CD4-positive, alpha-beta T cell treated with Interferon alpha-2 for 1 hour (primary cell): ENCODE measurements at regions not wholly inside any gene's neighbourhood (a gene's known extent, or its start where the extent isn't known, plus 50 kb on each side); places are given as distances from the start of the nearest gene placed in this dataset.
"Not testable (repeated sequence)": the region's sequence is repeated elsewhere in the genome, so short reads cannot be mapped to it uniquely, and the experiment has no call there.

Source experiments
- DNase-seq, 2 donors: peaks; one replicate each; pipeline ENCODE4 v3.0.0-alpha.2; 2020 to 2022

DNA sequence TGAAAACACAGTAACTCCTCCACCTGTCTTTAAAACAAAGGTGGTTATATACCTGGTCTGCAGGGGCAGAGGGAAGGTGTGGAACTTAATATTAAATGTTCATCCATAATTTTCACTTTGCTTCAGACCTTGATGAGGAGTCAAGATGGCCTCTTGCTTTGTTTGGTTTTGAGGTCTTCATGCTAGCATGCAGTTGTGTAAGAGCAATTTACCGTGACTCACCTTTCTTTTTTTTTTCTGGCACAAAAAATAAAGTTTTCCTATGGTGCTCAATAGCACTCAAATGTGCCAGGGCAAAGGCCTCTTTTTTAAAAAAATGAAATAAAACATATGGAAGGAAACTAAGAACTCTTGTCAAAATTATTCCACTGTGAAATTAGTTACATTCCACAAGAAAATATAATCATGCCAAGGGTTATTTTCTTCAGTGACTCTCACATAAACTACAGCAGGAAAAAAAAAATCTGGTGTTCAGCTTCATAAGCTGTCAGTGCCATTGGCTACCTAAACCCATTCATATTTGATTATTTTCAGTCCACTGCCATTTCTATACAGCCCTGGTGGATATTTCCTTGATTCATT is 128.2 kb downstream of the SLC7A11 start:
- no peak for DNase-seq

DNA sequence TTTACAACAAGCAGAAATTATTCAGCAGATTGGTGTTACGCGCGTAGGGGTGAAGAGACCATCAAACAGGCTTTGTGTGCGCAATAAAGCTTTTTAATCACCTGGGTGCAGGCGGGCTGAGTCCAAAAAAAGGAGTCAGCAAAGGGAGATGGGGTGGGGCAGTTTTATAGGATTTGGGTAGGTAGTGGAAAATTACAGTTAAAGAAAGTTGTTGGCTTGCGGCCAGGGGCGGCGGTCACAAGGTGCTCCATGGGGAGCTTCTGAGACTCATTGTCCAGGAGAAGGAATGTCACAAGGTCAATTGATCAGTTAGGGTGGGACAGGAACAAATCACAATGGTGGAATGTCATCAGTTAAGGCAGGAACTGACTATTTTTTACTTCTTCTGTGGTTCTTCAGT is 129.3 kb downstream of the SLC7A11 start:
- not testable (repeated sequence) for DNase-seq

DNA sequence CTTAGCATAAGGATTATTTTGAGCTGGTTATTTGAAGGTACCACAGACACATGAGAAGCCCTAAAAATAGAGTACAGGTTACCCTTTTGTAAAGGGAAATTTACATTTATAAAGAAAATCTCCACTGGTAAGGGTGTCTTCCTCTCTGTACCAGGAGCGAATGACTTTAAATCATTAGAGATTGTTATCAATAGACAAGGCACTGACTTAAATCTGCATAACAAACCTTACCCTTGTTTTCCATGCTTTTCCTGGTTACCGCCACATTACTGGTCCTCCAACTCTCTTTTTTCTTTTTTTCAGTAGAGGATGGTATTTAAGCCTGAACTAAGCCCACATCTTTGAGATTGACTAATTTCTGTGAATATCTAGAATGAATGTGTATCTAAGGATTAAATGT is 129.8 kb downstream of the SLC7A11 start:
- DNase-seq: no peak

DNA sequence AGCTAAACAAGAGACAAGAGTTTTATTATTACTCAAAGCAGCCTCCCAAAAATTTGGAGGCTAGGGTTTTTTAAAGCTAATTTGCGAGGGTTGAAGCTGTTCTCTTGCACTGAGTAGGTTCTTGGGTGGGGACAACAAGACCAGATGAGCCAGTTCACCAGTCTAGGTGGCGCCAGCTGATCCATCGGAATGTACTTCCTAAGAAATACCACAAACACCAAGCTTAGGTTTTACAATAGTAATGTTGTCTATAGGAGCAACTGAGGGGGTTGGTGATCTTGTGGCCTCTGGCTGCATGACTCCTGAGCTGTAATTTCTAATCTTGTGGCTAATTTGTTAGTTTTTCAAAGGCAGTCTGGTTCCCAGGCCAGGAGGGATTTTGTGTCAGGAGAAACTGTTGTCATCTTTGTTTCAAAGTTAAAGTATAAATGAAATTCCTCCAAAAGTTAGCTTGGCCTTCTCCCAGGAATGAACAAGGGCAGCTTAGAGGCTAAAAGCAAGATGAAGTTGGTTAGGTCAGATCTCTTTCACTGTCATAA is 130.6 kb downstream of the SLC7A11 start:
- DNase-seq: no peak

DNA sequence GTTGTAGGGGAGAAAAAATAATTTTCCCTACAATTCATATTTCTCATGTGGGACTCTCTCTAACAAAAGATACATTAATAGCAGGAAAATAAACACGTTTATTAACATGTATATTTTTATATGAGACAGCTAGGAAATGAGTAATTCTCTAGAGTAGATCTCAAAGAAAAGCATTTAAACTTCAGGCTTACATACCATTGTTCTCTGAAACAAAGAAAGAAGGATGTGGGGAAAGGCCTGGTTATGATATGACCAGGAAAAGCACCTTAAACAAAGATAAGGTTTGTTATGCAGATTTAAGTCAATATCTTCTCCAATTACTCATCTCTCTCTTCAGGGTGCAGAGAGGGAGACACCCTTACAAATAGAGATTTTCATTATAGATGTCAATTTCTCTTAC is 131.3 kb downstream of the SLC7A11 start:
- DNase-seq: no peak

DNA sequence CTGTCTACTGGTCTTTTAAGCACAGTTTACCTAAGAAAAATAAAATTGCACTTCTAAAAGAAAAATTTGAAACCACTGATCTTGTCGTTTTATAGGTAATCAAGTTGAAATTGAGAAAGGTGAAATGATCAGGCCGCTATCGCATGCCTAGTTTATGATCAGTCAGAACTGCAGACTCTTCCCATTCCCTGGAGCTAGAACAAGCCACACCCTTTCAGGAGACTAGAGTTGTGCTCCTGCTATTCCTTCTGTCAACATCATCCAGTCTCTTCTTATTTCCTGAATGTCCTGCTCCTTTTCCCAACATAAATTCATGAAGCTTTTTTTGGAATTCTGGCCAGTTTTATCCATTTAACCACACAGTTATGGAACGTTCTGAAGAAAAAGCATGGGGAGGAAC is 135.1 kb downstream of the SLC7A11 start:
- DNase-seq: no peak

DNA sequence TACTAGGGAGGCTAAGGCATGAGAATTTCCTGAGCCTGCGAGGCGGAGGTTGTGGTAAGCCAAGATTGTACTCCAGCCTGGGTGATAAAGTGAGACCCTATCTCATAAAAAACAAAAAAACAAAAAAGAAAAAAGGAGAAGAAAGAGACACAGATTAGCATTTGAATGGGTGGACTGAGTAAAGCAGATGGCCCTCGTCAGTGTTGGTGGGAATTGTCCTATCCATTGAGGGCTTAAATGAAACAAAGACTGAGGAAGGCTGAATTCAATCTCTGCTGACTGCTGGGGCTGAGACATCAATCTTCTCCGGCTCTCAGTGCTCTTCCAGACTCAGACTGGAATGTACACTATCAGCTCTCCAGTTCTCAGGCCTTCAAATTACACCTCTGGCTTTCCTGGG is 136.8 kb downstream of the SLC7A11 start:
- DNase-seq: no peak

DNA sequence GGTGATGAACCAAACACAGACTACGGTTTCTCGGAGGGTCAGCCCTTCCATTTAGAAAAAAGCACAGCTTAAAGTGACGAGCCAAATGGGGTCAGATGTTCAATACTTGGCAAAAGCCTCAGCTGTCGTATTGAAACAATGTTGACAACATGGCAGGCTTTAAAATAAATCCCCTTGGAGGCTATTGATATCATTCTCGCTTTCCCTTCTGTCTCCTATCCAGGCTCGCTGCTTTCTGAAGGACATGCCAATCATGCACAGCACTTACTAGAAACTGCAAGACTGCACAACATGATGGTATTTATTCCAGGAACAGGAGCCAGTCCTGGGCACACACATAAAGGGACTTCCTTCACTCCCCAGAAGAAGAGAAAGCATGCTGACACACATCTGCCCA is 137.9 kb downstream of the SLC7A11 start:
- DNase-seq: no peak

DNA sequence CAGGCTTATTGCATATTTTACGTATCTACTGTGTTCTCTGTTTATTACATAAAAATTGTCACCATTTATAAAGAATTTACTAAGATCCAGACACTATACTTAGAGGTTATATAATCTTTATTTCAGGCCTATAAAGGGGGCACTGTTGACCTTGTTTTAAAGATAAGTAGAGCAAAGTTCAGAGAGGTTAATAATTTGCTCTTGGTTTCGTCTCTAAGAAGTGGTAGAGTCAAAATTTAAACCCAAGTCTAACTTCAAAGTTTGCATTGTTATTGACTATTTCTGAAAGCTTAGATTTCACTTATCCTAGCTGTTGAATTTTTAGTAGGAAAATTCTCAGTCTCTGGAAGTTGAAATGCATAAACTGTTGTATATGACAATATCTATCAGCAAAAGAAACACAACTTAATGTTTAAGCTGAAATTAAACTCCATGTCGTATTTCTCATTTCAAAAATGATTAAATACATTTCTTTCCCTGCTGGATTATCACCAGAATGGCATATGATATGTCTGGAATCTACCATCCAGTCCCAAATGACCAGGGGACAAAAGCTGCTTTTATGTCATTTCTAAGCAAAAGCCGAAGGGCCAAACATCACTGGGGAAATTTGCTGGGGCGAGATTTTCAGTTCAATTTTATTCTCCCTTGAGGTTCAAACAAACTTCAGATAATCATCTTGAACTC is 138.4 kb downstream of the SLC7A11 start:
- no peak for DNase-seq

DNA sequence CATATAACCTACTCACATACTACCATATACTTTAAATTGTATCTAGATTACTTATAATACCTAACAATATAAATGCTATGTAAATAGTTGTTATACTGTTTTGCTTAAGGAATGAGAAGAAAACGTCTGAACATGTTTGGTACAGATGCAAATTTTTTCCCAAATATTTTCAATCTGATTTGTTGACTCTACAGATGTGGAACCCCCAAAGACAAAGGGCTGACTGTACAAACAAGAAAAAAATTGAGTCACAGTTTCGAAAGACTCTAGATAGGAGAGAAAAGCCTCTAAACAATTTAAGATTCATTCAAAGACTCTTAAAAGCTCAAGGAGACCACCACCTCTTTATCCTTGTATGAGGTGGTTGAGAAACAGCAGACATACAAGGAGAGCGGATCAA is 142.8 kb downstream of the SLC7A11 start:
- no peak for DNase-seq

DNA sequence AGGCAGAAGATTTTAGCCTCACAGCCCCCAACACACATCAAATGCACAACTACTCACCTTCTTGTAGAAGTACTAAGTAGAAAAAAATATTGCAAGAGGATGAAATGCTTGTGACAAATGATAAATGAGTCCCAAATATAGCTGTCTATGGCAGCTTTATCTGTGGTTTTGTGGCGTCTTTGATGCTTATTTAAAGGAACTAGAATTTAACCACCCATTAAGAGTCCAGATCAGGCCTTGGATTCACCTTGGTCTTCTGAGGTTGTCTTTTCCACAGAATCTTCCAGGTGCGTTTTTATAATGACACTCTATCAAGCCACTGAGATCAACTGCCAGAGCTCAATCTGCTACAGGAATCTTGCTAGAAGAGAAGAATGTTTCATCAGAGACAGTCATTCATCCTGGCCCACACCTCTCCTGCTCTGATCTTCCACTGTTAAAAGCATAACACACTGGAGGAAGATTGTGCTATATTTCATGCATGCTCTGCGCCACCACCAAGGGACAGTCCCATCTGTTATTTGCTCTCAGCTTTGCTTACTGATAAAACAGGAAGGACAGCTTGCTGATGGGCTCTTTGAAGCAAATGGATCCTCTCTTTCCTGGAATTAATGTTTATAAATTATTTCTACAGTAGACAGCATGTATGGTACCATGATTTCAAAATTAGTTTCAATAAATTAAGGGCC is 144.1 kb downstream of the SLC7A11 start:
- DNase-seq: no peak

DNA sequence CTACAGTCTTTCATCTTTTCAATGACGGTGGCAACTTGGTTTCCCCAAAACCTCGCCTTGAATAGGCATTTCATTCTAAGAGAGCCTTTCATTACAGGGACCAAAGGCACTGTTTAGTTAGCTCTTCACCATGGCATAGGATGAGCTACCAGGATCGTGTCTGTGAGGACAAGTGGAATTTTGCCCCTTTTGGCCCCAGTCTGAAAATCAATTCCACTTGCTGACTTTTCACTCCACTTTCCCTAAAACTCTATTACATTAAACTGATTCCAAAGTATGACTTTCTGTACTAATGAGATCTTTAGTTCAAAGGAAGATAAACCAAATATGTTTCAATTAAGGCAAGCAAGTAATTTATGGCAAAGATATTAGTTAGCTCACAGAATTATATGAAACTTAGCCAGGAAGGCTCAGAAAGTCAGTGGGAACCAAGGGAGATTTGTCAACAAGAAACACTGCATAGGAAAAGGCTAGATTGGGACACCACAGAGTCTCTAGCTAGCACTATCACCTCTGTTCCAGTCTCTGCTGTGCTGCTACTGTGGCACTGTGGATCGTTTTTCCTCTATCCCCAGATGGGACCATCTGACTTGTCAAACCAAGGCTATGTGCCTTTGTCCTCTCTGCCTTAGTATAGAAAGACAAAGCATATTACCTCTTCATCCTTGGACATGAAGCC is 145.6 kb downstream of the SLC7A11 start:
- no peak for DNase-seq

DNA sequence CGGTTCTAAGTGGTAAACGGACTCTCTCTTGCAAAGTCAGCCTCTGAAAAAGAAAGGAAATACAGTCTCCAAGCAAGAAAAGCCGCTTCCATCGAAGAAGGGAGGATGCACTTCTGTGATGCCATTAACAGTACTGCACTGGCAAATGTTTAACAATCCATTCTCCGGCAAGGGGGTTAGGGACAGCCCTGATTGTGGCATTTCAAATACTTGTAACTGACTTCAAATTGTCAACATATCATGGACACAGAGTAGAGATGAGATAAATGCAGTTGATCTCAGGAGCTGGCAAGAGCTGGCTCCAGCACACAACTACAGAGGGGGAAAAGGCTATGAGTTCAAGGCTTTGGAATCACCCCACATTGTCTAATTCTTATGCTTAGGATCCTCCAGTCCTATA is 146.8 kb downstream of the SLC7A11 start:
- no peak for DNase-seq

DNA sequence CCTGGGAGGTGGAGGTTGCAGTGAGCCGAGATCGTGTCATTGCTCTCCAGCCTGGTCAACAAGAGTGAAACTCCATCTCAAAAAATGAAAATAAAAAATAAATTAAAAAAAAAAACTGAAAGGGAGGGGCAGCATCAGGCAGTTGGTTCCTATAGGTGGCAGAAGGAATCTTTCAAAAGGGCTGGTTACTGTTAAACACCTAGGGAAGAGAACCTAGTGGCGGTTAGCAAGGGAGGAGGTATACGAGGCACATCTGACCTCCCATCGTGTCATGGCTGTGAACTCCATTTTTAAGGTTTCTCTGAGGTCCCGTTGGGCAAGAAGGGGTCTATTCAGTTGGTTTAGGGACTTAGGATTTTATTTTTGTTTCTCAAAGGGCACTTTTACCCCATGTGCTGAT is 150.1 kb downstream of the SLC7A11 start:
- DNase-seq: no peak

DNA sequence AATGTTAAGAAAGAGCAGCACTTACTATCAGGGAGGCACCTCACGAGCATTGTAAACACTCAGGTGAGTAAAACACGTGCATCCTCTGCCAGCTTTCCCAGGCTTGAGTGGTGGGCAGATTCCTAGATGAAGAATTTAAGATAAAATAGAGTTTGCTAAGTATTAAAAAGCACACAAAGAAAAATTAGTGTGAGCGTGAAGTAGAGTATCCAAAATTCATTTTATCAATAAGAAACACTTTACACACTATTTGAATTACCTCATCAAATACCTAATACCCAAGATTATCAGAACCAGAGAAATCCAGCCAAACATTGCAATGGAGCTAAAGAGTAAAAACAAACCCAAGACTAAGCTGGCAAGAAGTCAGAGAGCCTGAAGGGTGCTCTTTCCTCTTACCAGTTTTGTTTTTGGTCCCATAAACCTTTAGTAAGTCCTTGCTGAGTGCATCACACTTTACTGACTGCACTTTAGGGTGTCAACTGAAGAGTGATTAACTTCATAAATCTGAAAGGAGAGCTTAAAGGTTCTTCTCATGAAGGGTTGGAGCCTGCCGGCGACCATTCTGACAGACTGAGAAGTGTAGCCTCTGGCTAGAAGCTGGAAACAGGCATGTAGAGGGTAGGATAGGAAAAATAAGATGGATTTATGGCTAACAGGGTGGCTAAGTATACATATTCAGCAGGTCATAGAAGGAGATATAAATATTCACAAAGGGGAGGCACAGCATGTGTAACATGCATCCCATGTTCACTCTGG is 151.1 kb downstream of the SLC7A11 start:
- DNase-seq: no peak

DNA sequence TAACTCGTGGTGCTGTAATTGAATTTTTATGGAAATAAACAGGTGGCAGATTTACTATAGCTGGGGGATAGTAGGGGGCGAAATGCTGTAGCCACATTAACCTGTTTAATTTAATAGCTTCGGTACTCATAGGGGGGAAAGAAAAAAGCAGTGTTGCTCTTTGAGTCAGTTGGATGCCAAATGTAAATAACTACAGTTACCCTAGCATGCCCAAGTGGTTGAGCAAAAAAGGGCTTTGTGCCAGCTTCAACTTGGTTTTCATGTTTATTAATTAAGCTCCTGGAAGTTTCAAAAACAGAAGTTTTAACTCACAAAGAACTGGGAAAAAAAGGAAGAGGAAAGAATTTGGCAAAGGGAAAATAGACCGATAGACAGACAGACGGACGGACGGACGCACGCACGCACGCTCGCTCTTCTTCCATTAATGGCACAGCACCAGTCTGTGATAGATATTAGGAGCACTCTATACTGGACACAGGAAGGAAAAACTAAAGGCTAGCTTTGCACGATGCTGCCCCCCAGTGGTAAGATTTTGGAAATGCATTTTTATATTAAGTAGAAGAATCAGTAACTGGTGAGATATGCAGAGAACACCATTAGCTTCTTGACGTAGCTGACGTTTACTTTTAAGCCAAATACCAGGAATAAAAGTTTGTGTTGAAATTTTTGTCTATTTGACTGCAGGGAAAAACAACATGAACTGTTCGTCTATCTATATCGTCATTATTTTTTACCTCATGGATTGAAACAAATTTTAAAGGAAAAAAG is 151.8 kb downstream of the SLC7A11 start:
- DNase-seq: peak in 1 of 2 donors; percentile 42

DNA sequence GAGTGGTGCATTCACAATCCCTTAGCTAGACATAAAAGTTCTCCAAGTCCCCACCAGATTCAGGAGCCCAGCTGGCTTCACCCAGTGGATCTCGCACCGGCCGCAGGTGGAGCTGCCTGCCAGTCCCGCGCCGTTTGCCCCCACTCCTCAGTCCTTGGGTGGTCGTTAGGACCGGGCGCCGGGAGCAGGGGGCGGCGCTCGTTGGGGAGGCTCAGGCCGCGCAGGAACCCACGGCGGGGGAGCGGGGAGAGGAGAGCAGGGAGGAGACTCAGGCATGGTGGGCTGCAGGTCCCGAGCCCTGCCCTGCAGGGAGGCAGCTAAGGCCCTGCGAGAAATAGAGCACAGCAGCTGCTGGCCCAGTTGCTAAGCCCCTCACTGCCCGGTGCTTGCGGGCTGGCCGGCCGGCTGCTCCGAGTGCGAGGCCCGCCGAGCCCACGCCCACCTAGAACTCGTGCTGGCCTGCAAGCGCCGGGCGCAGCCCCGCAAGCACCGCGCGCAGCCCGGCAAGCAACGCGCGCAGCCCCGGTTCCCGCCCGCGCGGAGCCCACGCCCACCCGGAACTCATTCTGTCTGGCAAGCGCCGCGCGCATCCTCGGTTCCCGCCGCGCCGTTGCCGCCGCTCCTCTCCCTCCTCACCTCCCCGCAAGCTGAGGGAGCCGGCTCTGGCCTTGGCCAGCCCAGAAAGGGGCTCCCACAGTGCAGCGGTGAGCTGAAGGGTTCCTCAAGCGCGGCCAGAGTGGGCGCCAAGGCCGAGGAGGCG is 153.5 kb downstream of the SLC7A11 start:
- no peak for DNase-seq

DNA sequence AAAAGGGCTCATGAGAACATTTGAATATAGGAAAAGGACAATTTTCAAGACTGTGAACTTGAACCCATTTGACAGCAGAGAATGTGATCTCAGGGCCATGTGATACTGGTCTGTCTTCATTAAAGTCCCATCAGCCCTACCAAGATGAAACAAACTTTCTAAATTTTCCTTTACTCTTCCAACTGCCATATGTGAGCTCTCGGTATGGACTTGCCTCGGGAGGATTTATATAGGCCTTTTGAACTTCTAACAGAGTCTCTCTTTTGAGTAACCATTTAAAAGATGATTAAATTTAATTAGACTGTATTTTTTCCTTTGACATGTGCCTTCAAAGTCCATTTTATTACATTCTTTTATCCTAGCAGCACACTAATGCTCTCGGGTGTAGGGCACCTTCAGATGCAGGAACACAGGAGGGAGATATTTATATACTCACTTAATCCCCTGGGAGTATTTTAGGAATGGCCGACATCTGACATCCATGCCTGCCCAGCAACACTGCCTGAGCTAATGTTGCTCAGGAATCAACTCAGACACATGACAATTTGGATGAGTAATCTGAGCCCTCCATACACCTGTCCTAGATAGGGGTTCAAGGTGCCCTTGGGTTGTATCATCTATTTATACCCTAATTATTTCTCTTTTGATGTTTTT is 155.0 kb downstream of the SLC7A11 start:
- no peak for DNase-seq

DNA sequence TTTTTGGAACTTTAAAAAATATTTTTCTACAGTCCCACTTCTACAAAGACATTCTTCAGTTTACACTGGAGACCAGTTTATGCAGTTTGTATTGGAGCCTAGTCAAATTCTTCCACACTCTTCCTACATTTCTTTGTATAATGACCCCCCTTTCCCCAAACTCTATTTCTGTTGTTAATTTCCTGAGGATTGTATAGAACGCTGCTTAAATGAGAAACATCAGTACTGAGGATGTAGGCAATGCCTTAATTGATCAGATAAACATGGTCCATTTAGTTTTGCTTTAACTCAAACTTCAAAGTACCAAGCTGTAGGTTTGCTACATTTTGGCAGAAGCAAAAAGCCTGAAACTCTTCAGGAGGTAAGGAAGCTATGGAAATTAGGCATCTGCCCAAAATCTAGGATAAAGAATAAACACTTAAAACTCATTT is 155.5 kb downstream of the SLC7A11 start:
- no peak for DNase-seq

DNA sequence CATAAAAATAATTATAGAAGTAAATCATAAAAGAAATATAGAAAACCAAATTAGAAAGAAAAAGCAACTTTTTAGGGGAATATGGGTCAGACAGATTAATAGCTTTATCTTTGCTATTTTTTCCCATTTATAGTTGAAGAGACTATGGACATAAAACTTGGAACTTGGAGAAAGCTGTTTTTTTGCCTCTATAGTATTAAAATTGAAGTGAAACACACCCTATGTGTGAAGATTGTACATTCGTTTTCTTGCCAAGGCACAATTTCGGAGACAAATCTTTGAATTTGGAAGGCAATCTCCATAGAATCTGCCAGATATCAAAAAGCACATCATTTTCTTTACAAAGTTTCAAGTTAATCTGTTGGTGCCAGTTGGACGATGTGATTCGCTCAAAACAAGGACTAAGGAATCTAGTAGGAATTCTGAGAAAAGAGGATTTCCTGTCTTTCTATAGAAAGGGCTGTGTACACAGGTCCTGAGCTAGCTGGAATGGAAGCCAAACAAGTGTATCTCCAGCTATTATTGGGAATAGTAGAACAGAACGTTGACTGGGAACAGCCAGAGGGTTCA is 156.3 kb downstream of the SLC7A11 start:
- DNase-seq: no peak
